H1 (cell line): ENCODE measurements at regions not wholly inside any gene's neighbourhood (a gene's known extent, or its start where the extent isn't known, plus 50 kb on each side); places are given as distances from the start of the nearest gene placed in this dataset.

Source experiments
- CHD2 ChIP-seq: IDR thresholded peaks from 2 replicates; pipeline ENCODE4 v1.6.1; 2012; ENCODE audit warnings: low read length, improper control_type of control experiment
- CREB1 ChIP-seq: IDR thresholded peaks from 2 replicates; pipeline ENCODE4 v1.6.1; 2012; ENCODE audit warnings: inconsistent platforms

DNA sequence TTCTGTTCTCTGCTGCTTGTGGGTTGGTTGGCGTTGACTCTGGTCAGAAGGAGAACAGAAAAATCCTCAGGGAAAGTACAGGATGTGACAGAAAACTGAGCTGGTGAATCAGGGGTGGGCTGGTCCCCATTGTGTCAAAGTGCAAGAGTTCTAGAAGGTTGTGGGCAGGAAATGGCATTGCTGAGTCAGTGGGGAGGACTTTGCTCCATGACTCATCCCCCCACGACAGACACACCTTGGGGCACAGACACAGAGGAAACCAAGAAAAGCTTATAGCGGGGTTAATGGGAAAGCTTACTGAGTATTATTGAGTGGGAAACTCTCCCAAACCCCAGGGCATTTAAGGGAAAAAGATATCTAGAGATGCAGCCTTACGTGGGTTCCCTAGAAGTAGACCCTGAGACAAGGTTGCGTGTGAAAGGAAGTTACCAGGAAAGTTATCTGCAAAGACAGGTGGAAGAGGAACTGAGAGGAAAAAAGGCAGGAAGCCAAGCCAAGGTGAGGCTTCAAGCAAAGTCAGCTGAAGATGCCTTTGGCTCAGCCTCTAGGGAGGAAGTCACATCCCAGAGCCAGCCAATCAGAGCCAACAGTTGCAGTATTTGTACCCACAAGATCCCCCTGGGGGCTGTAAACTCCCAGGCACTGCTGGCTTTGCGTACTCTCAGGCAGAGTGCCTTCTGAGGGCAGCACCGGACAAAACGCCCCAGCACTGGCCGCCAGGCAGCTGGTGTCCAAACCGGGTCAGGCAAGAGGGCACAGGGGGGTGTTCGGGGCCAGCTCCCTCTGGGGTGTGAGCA, 86.4 kb downstream of the FOXL1 start:
- TF ChIP-seq CHD2 (no peak), CREB1 (no peak)
